ENCODE measurements at regions not wholly inside any gene's neighbourhood (a gene's known extent, or its start where the extent isn't known, plus 50 kb on each side); places are given as distances from the start of the nearest gene placed in this dataset.

DNA sequence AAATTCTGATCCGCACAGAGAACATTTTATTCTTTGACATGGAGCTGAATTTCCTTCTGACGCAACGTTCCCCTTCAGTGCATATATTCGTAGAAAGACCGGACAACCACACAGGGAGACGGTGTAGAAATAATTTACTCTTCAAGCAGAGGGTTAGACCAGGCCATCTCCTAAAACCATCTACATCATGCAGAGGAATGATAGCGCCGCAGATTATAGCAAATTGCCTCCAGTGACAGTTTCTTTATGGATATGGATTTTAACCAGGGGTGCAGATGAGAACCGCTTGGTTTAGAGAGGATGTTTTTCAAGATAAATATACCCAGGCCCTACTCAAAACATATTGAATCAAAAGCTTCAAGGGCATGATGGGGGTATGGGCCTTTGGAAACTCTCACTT is 759.3 kb upstream of the AUTS2 start:
- TF ChIP-seq SETDB1 (IDR thresholded peaks at IDR 0.05; ENCODE audit: insufficient read length, low read length) (no peak), ZNF585B (tag by site-specific recombination; IDR thresholded peaks at IDR 0.05) (no peak), ZBTB49 (tag by site-specific recombination; IDR thresholded peaks at IDR 0.05; ENCODE audit: low read depth) (no peak), ZNF514 (tag by site-specific recombination; IDR thresholded peaks at IDR 0.05) (no peak), ZEB2 (tag by site-specific recombination; IDR thresholded peaks at IDR 0.05) (no peak), ZNF175 (tag by site-specific recombination; IDR thresholded peaks at IDR 0.05) (no peak), ZNF157 (tag by site-specific recombination; IDR thresholded peaks at IDR 0.05) (no peak), TCF7L2 (IDR thresholded peaks at IDR 0.05; ENCODE audit: borderline replicate concordance, low read depth, low read length) (no peak), ZBTB20 (tag by site-specific recombination; IDR thresholded peaks at IDR 0.05) (no peak), ZNF776 (tag by site-specific recombination; IDR thresholded peaks at IDR 0.05; ENCODE audit: borderline replicate concordance) (no peak), ZBTB8A (tag by site-specific recombination; IDR thresholded peaks at IDR 0.05) (no peak), GLI2 (tag by site-specific recombination; IDR thresholded peaks at IDR 0.05; ENCODE audit: borderline replicate concordance, low read depth) (no peak)
- TF ChIP-seq, protein P1, sequence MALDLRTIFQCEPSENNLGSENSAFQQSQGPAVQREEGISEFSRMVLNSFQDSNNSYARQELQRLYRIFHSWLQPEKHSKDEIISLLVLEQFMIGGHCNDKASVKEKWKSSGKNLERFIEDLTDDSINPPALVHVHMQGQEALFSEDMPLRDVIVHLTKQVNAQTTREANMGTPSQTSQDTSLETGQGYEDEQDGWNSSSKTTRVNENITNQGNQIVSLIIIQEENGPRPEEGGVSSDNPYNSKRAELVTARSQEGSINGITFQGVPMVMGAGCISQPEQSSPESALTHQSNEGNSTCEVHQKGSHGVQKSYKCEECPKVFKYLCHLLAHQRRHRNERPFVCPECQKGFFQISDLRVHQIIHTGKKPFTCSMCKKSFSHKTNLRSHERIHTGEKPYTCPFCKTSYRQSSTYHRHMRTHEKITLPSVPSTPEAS (tag by site-specific recombination; IDR thresholded peaks at IDR 0.05), result no peak
- TF ChIP-seq, protein P2, sequence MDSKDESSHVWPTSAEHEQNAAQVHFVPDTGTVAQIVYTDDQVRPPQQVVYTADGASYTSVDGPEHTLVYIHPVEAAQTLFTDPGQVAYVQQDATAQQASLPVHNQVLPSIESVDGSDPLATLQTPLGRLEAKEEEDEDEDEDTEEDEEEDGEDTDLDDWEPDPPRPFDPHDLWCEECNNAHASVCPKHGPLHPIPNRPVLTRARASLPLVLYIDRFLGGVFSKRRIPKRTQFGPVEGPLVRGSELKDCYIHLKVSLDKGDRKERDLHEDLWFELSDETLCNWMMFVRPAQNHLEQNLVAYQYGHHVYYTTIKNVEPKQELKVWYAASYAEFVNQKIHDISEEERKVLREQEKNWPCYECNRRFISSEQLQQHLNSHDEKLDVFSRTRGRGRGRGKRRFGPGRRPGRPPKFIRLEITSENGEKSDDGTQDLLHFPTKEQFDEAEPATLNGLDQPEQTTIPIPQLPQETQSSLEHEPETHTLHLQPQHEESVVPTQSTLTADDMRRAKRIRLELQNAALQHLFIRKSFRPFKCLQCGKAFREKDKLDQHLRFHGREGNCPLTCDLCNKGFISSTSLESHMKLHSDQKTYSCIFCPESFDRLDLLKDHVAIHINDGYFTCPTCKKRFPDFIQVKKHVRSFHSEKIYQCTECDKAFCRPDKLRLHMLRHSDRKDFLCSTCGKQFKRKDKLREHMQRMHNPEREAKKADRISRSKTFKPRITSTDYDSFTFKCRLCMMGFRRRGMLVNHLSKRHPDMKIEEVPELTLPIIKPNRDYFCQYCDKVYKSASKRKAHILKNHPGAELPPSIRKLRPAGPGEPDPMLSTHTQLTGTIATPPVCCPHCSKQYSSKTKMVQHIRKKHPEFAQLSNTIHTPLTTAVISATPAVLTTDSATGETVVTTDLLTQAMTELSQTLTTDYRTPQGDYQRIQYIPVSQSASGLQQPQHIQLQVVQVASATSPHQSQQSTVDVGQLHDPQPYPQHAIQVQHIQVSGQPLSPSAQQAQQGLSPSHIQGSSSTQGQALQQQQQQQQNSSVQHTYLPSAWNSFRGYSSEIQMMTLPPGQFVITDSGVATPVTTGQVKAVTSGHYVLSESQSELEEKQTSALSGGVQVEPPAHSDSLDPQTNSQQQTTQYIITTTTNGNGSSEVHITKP (tag by site-specific recombination; IDR thresholded peaks at IDR 0.05), result no peak
- ChIA-PET POLR2A (no interaction called here), CTCF (interaction anchor here (0.7 kb wide), 1 partner anchor 998 kb away, joined by 3 read pairs; no protein-coding TSS in a partner anchor)
- Histone ChIP-seq H3K36me3 (ENCODE audit: control insufficient read depth in 2 of 2, insufficient read depth in 1 of 2, low read length in 2 of 2) (no peaks in the 10 kb centered on the region), H3K9me3 (ENCODE audit: control insufficient read depth, insufficient read depth, low read depth, low read length) (no peaks in the 10 kb centered on the region), H3K27ac (ENCODE audit: extremely low read depth, low read depth, low read length) (no peak overlapping the region), H3K4me1 (ENCODE audit: control insufficient read depth, insufficient read depth, low read length) (no peaks in the 10 kb centered on the region), H3K4me3 (ENCODE audit: low read depth, low read length) (no peak overlapping the region)

GRCh38 chr7:68840991-68841390 is 757.3 kb upstream of the AUTS2 start:
- POLR2A ChIA-PET, result no interaction called here
- TF ChIP-seq ZNF664 (tag by site-specific recombination; IDR thresholded peaks at IDR 0.05) (no peak), YY2 (tag by site-specific recombination; IDR thresholded peaks at IDR 0.05) (no peak), ZNF175 (tag by site-specific recombination; IDR thresholded peaks at IDR 0.05) (no peak), ZNF560 (tag by site-specific recombination; IDR thresholded peaks at IDR 0.05; ENCODE audit: borderline replicate concordance) (no peak), ZNF350 (tag by site-specific recombination; IDR thresholded peaks at IDR 0.05) (no peak), ZNF792 (tag by site-specific recombination; IDR thresholded peaks at IDR 0.05) (no peak), ZBTB49 (tag by site-specific recombination; IDR thresholded peaks at IDR 0.05; ENCODE audit: low read depth) (no peak), IKZF3 (tag by site-specific recombination; IDR thresholded peaks at IDR 0.05) (no peak), ZNF335 (tag by site-specific recombination; conservative IDR thresholded peaks at IDR 0.05) (no peak), ZNF121 (tag by site-specific recombination; IDR thresholded peaks at IDR 0.05) (no peak), EGR2 (tag by site-specific recombination; IDR thresholded peaks at IDR 0.05; ENCODE audit: low read depth) (no peak)
- TF ChIP-seq, protein P3, sequence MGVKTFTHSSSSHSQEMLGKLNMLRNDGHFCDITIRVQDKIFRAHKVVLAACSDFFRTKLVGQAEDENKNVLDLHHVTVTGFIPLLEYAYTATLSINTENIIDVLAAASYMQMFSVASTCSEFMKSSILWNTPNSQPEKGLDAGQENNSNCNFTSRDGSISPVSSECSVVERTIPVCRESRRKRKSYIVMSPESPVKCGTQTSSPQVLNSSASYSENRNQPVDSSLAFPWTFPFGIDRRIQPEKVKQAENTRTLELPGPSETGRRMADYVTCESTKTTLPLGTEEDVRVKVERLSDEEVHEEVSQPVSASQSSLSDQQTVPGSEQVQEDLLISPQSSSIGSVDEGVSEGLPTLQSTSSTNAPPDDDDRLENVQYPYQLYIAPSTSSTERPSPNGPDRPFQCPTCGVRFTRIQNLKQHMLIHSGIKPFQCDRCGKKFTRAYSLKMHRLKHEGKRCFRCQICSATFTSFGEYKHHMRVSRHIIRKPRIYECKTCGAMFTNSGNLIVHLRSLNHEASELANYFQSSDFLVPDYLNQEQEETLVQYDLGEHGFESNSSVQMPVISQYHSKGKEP (tag by site-specific recombination; IDR thresholded peaks at IDR 0.05), result no peak

More at GRCh38 chr7:68840991-68841390, 757.3 kb upstream of the AUTS2 start:
- H3K4me3 ChIP-seq (ENCODE audit: low read depth, low read length), result no peak overlapping the region
- H3K27ac ChIP-seq (ENCODE audit: extremely low read depth, low read depth, low read length), result no peak overlapping the region
- no peaks in the 10 kb centered on the region for H3K9me3 ChIP-seq (ENCODE audit: control insufficient read depth, insufficient read depth, low read depth, low read length)
- no peaks in the 10 kb centered on the region for H3K36me3 ChIP-seq (ENCODE audit: control insufficient read depth in 2 of 2, insufficient read depth in 1 of 2, low read length in 2 of 2)
- no peaks in the 10 kb centered on the region for H3K4me1 ChIP-seq (ENCODE audit: control insufficient read depth, insufficient read depth, low read length)
- CTCF ChIA-PET, result interaction anchor here (0.7 kb wide), 1 partner anchor 651 kb away, joined by 3 read pairs; no protein-coding TSS in a partner anchor

Measured in HEK293 (cell line).